ENCODE measurements at regions not wholly inside any gene's neighbourhood (a gene's known extent, or its start where the extent isn't known, plus 50 kb on each side); places are given as distances from the start of the nearest gene placed in this dataset.

DNA sequence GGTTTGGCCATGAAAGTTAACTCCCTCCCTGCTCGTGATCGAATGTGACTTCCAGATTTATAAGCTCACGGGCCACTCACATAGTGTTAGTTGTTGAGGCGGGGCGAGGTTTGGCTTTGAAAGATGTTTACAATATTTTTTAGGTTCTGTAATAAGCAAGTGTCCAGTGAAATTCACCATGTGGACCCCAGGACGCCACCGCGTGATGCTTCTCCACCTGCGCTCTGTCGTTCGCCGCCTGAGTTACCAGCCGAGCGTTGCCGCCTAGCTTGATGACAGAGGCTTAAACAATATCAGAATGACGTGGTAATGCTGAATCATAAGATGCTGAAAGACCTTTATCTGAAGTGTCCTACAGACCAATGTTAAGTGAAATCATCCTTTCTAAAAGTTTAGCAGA, 241.0 kb downstream of the MYLK4 start:
- POLR2A ChIA-PET: no interaction called here
- Histone ChIP-seq H2AFZ (ENCODE audit: low read length) (no peak overlapping the region), H3K9ac (ENCODE audit: insufficient read depth, low read depth, low read length) (no peak overlapping the region), H3K36me3 (replicated peaks in 1 of 2; ENCODE audit: control insufficient read depth in 1 of 2, insufficient read depth in 2 of 2, low read length in 2 of 2) (no peaks in the 10 kb centered on the region), H3K4me1 (ENCODE audit: insufficient read depth, low read length) (peaks cover 24% of the 10 kb centered on the region), H3K9me3 (ENCODE audit: low read length) (no peaks in the 10 kb centered on the region), H3K79me2 (ENCODE audit: insufficient read depth, low read length) (no peaks in the 10 kb centered on the region), H3K4me2 (ENCODE audit: low read depth, low read length) (no peak overlapping the region), H3K4me3 (replicated peaks in 1 of 3; ENCODE audit: insufficient read depth in 1 of 3, low read depth in 2 of 3, low read length in 3 of 3) (no peak overlapping the region), H4K20me1 (ENCODE audit: insufficient read depth, low read length) (no peaks in the 10 kb centered on the region), H3K27me3 (ENCODE audit: control insufficient read depth in 1 of 2, insufficient read depth in 2 of 2, low read length in 2 of 2) (no peaks in the 10 kb centered on the region), H3K27ac (ENCODE audit: extremely low read length, insufficient read depth, low read length) (no peak overlapping the region)
- ATAC-seq: no peak
- in situ Hi-C loops (cut with HindIII; ENCODE audit: extremely low pct_ligation_motif_present, low pct_unique_long_range_greater_than_20kb): no loop called here
- no TSS peak for BruUV-seq (replicated peaks)
- CTCF ChIA-PET (ENCODE audit: low intra/inter-chr PET ratio, low total read pairs): no interaction called here
- intact Hi-C loops (cut with micrococcal nuclease; ENCODE audit: unreplicated experiment): no loop called here
- FAIRE-seq: no peak
- no peak for DNase-seq (ENCODE audit: low spot score)
- TF ChIP-seq ZBTB21 (CRISPR knock-in tag; IDR thresholded peaks at IDR 0.05) (no peak), MEIS2 (CRISPR knock-in tag; IDR thresholded peaks at IDR 0.05) (no peak)
- WGBS (ENCODE audit: low lambda C conversion rate): 92% methylated on average over 16 of the region's 16 CpGs

DNA sequence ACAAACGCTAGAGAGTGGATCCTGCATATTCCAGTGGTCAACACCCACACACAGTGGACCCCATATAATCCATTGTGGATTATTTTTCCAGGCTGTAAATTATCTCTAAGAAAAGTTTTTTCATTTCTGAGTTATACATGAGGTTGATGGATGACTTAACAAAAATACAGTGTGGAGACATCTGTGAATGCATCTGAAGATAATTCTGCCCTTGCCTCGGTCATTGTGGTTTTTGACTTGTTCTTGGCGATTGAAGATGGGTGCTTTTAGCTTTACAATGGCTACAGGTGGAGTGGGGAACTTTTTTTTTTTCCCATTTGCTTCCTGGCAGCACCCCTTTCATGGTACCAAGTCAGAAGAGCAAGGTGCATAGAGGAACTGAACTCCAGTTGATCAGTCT, 242.7 kb downstream of the MYLK4 start:
- Histone ChIP-seq H3K4me3 (replicated peaks in 1 of 3; ENCODE audit: insufficient read depth in 1 of 3, low read depth in 2 of 3, low read length in 3 of 3) (no peak overlapping the region), H4K20me1 (ENCODE audit: insufficient read depth, low read length) (no peaks in the 10 kb centered on the region), H3K27me3 (ENCODE audit: control insufficient read depth in 1 of 2, insufficient read depth in 2 of 2, low read length in 2 of 2) (no peaks in the 10 kb centered on the region), H3K9ac (ENCODE audit: insufficient read depth, low read depth, low read length) (no peak overlapping the region), H3K4me1 (ENCODE audit: insufficient read depth, low read length) (peaks cover 23% of the 10 kb centered on the region), H3K9me3 (ENCODE audit: low read length) (no peaks in the 10 kb centered on the region), H3K36me3 (replicated peaks in 1 of 2; ENCODE audit: control insufficient read depth in 1 of 2, insufficient read depth in 2 of 2, low read length in 2 of 2) (no peaks in the 10 kb centered on the region), H3K79me2 (ENCODE audit: insufficient read depth, low read length) (no peaks in the 10 kb centered on the region), H3K27ac (ENCODE audit: extremely low read length, insufficient read depth, low read length) (no peak overlapping the region), H2AFZ (ENCODE audit: low read length) (no peak overlapping the region), H3K4me2 (ENCODE audit: low read depth, low read length) (no peak overlapping the region)
- intact Hi-C loops (cut with micrococcal nuclease; ENCODE audit: unreplicated experiment): no loop called here
- CTCF ChIA-PET (ENCODE audit: low intra/inter-chr PET ratio, low total read pairs): no interaction called here
- no peak for FAIRE-seq
- ATAC-seq: no peak
- 80% methylated on average over 3 of the region's 3 CpGs for WGBS (ENCODE audit: low lambda C conversion rate)
- no peak for DNase-seq (ENCODE audit: low spot score)
- POLR2A ChIA-PET: no interaction called here
- BruUV-seq (replicated peaks): no TSS peak
- in situ Hi-C loops (cut with HindIII; ENCODE audit: extremely low pct_ligation_motif_present, low pct_unique_long_range_greater_than_20kb): no loop called here
- no peak for TF ChIP-seq ZNF598 (CRISPR knock-in tag; IDR thresholded peaks at IDR 0.05; ENCODE audit: borderline replicate concordance)
- TF ChIP-seq ZNF790 (CRISPR knock-in tag; IDR thresholded peaks at IDR 0.05; ENCODE audit: borderline replicate concordance): no peak
- TF ChIP-seq, protein P1, sequence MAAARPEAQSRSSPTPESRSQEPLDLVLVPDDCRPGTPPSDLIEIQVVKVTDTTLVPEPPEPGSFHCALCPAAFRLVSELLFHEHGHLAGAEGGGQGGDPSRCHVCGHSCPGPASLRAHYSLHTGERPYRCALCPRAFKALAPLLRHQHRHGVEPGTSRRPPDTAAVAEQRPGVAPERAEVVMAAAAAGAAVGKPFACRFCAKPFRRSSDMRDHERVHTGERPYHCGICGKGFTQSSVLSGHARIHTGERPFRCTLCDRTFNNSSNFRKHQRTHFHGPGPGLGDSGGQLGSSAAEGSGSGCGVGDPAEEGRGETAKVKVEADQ (CRISPR knock-in tag; IDR thresholded peaks at IDR 0.05; ENCODE audit: borderline replicate concordance): no peak
- TF ChIP-seq, protein P2, sequence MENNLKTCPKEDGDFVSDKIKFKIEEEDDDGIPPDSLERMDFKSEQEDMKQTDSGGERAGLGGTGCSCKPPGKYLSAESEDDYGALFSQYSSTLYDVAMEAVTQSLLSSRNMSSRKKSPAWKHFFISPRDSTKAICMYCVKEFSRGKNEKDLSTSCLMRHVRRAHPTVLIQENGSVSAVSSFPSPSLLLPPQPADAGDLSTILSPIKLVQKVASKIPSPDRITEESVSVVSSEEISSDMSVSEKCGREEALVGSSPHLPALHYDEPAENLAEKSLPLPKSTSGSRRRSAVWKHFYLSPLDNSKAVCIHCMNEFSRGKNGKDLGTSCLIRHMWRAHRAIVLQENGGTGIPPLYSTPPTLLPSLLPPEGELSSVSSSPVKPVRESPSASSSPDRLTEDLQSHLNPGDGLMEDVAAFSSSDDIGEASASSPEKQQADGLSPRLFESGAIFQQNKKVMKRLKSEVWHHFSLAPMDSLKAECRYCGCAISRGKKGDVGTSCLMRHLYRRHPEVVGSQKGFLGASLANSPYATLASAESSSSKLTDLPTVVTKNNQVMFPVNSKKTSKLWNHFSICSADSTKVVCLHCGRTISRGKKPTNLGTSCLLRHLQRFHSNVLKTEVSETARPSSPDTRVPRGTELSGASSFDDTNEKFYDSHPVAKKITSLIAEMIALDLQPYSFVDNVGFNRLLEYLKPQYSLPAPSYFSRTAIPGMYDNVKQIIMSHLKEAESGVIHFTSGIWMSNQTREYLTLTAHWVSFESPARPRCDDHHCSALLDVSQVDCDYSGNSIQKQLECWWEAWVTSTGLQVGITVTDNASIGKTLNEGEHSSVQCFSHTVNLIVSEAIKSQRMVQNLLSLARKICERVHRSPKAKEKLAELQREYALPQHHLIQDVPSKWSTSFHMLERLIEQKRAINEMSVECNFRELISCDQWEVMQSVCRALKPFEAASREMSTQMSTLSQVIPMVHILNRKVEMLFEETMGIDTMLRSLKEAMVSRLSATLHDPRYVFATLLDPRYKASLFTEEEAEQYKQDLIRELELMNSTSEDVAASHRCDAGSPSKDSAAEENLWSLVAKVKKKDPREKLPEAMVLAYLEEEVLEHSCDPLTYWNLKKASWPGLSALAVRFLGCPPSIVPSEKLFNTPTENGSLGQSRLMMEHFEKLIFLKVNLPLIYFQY (CRISPR knock-in tag; IDR thresholded peaks at IDR 0.05; ENCODE audit: borderline replicate concordance): no peak
- TF ChIP-seq ZNF282 (IDR thresholded peaks at IDR 0.05; ENCODE audit: partially characterized antibody): no peak
- TF ChIP-seq TGIF2 (CRISPR knock-in tag; IDR thresholded peaks at IDR 0.05): no peak
- TF ChIP-seq, protein P3, sequence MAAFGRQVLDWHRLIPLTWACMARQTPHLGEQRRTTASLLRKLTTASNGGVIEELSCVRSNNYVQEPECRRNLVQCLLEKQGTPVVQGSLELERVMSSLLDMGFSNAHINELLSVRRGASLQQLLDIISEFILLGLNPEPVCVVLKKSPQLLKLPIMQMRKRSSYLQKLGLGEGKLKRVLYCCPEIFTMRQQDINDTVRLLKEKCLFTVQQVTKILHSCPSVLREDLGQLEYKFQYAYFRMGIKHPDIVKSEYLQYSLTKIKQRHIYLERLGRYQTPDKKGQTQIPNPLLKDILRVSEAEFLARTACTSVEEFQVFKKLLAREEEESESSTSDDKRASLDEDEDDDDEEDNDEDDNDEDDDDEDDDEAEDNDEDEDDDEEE (CRISPR knock-in tag; IDR thresholded peaks at IDR 0.05): no peak
- TF ChIP-seq NFKBIZ (CRISPR knock-in tag; IDR thresholded peaks at IDR 0.05): no peak
- TF ChIP-seq, protein P4, sequence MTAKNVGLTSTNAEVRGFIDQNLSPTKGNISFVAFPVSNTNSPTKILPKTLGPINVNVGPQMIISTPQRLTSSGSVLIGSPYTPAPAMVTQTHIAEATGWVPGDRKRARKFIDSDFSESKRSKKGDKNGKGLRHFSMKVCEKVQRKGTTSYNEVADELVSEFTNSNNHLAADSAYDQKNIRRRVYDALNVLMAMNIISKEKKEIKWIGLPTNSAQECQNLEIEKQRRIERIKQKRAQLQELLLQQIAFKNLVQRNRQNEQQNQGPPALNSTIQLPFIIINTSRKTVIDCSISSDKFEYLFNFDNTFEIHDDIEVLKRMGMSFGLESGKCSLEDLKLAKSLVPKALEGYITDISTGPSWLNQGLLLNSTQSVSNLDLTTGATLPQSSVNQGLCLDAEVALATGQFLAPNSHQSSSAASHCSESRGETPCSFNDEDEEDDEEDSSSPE (CRISPR knock-in tag; IDR thresholded peaks at IDR 0.05): no peak
- no peak for TF ChIP-seq ZFP62 (CRISPR knock-in tag; IDR thresholded peaks at IDR 0.05)
- TF ChIP-seq IKZF4 (CRISPR knock-in tag; IDR thresholded peaks at IDR 0.05; ENCODE audit: borderline replicate concordance, low read depth, not compliant biosample characterization): no peak
